MM.1S (cell line): ENCODE measurements at regions not wholly inside any gene's neighbourhood (a gene's known extent, or its start where the extent isn't known, plus 50 kb on each side); places are given as distances from the start of the nearest gene placed in this dataset.

Experiments
- DNase-seq: peaks from one replicate; pipeline ENCODE4 v3.0.0-alpha.2; 2015
- H2AFZ ChIP-seq: fragments of 300-600 bp; sonication (generic); 2 replicates; pipeline ENCODE4 v1.6.0; 2016; ENCODE audit warnings: antibody characterized with exemption, low read length
- H3F3A ChIP-seq: fragments of 300-600 bp; sonication (generic); 2 replicates; pipeline ENCODE4 v1.6.1; 2016; ENCODE audit warnings: mild to moderate bottlenecking, antibody characterized with exemption, low read length, moderate library complexity, mixed read lengths; ENCODE audit not compliant: insufficient read depth
- H3K27ac ChIP-seq: fragments of 300-600 bp; sonication (generic); 2 replicates; pipeline ENCODE4 v1.5.1; 2016; ENCODE audit warnings: mild to moderate bottlenecking, low read length
- H3K27me3 ChIP-seq: fragments of 300-600 bp; sonication (generic); replicated peaks from 2 replicates; pipeline ENCODE4 v1.6.0; 2016; ENCODE audit warnings: low read length; ENCODE audit not compliant: insufficient read depth
- H3K36me3 ChIP-seq: fragments of 300-600 bp; sonication (generic); replicated peaks from 2 replicates; pipeline ENCODE4 v1.6.1; 2016; ENCODE audit warnings: mild to moderate bottlenecking, low read length, mixed read lengths; ENCODE audit not compliant: insufficient read depth
- H3K4me1 ChIP-seq: fragments of 300-600 bp; sonication (generic); 2 replicates; pipeline ENCODE4 v1.6.1; 2016; ENCODE audit warnings: low read length, mixed read lengths
- H3K4me2 ChIP-seq: fragments of 300-600 bp; sonication (generic); 2 replicates; pipeline ENCODE4 v1.6.0; 2016; ENCODE audit warnings: low read depth, low read length
- H3K4me3 ChIP-seq: fragments of 300-600 bp; sonication (generic); 2 replicates; pipeline ENCODE4 v1.5.1; 2016; ENCODE audit warnings: low read length, mixed read lengths
- H3K79me2 ChIP-seq: fragments of 300-600 bp; sonication (generic); 2 replicates; pipeline ENCODE4 v1.6.1; 2016; ENCODE audit warnings: mixed run types, low read length, mixed read lengths
- H3K9ac ChIP-seq: fragments of 300-600 bp; sonication (generic); 2 replicates; pipeline ENCODE4 v1.6.1; 2016; ENCODE audit warnings: low read length, mixed read lengths
- H3K9me2 ChIP-seq: fragments of 300-600 bp; sonication (generic); replicated peaks from 2 replicates; pipeline ENCODE4 v1.6.1; 2016; ENCODE audit warnings: mild to moderate bottlenecking, low read length, mixed read lengths; ENCODE audit not compliant: insufficient read depth
- H3K9me3 ChIP-seq: fragments of 300-600 bp; sonication (generic); replicated peaks from 2 replicates; pipeline ENCODE4 v1.6.1; 2016; ENCODE audit warnings: mild to moderate bottlenecking, low read length, mixed read lengths; ENCODE audit not compliant: insufficient read depth
- H4K20me1 ChIP-seq: fragments of 300-600 bp; sonication (generic); 2 replicates; pipeline ENCODE4 v1.6.1; 2016; ENCODE audit warnings: mild to moderate bottlenecking, low read length, moderate library complexity, mixed read lengths; ENCODE audit not compliant: insufficient read depth
- EZH2 ChIP-seq: fragments of 300-600 bp; sonication (generic); optimal IDR thresholded peaks from 2 replicates; pipeline ENCODE3; 2017; ENCODE audit warnings: low read depth, mild to moderate bottlenecking, antibody characterized with exemption, low read length, mixed read lengths
- EZH2phosphoT487 ChIP-seq: fragments of 300-600 bp; sonication (generic); IDR thresholded peaks from 2 replicates; pipeline ENCODE4 v1.6.1; 2018; ENCODE audit warnings: antibody characterized with exemption, low read length
- TF ChIP-seq, protein P1 (sequence below): fragments of 300-600 bp; sonication (generic); IDR thresholded peaks from 2 replicates; pipeline ENCODE4 v1.5.1; 2016; ENCODE audit warnings: antibody characterized with exemption, low read length, mixed read lengths

DNA sequence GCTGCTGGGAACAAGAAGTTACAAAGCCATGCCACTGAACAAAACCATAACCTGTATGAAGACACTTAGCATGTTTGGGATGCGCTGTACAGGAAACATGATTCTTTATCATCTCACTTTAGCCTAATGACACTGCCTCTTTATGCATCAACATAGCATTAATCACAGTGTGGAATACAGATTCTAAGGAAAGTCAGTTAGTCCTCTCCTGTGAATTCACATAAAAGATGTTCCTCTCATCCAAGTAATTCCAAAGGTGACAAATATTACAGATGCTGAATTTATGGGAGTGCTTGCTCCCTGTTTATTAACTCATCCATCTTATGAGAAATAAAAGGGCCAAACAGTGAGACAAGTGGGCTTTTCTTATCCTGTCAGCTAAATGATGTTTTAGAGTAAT lies 1677.7 kb downstream of the EFNA5 start:
- TF ChIP-seq EZH2 (no peak), EZH2phosphoT487 (no peak)
- TF ChIP-seq, protein P1, sequence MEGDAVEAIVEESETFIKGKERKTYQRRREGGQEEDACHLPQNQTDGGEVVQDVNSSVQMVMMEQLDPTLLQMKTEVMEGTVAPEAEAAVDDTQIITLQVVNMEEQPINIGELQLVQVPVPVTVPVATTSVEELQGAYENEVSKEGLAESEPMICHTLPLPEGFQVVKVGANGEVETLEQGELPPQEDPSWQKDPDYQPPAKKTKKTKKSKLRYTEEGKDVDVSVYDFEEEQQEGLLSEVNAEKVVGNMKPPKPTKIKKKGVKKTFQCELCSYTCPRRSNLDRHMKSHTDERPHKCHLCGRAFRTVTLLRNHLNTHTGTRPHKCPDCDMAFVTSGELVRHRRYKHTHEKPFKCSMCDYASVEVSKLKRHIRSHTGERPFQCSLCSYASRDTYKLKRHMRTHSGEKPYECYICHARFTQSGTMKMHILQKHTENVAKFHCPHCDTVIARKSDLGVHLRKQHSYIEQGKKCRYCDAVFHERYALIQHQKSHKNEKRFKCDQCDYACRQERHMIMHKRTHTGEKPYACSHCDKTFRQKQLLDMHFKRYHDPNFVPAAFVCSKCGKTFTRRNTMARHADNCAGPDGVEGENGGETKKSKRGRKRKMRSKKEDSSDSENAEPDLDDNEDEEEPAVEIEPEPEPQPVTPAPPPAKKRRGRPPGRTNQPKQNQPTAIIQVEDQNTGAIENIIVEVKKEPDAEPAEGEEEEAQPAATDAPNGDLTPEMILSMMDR, result no peak
- Histone ChIP-seq H3K4me2 (no peak overlapping the region), H3K4me1 (no peaks in the 10 kb centered on the region), H3K27ac (no peak overlapping the region), H3K79me2 (no peaks in the 10 kb centered on the region), H3K9ac (no peak overlapping the region), H2AFZ (no peak overlapping the region), H3K36me3 (no peaks in the 10 kb centered on the region), H3F3A (no peaks in the 10 kb centered on the region), H3K9me3 (no peaks in the 10 kb centered on the region), H4K20me1 (no peaks in the 10 kb centered on the region), H3K9me2 (no peaks in the 10 kb centered on the region), H3K27me3 (no peaks in the 10 kb centered on the region), H3K4me3 (no peak overlapping the region)
- no peak for DNase-seq

DNA sequence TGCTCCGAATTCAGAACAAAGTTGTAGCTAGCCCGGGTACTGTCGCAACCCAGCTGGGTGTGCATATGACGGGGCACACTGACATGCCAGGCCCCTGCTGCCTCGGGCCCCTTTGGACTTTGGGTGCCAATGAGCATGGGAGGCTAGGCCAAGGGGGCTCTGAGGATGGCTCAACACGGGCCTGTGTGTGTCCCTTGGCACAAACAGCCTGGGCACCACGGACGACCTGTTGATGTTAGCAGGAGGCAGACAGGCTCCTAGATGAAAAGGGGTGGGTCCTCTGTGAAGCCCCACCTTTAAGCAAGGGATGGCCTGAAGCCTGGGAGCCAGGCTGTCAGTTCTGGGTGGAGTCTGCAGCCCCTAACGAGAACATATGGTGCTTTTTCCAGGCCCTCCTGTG lies 1688.2 kb downstream of the EFNA5 start:
- Histone ChIP-seq H3K36me3 (no peaks in the 10 kb centered on the region), H3K79me2 (no peaks in the 10 kb centered on the region), H3K9me3 (no peaks in the 10 kb centered on the region), H3K4me1 (no peaks in the 10 kb centered on the region), H2AFZ (no peak overlapping the region), H3F3A (no peaks in the 10 kb centered on the region), H3K9me2 (no peaks in the 10 kb centered on the region), H3K4me2 (no peak overlapping the region), H3K27me3 (no peaks in the 10 kb centered on the region), H3K27ac (no peak overlapping the region), H3K9ac (no peak overlapping the region), H4K20me1 (no peaks in the 10 kb centered on the region), H3K4me3 (no peak overlapping the region)
- TF ChIP-seq, protein P1, result no peak
- no peak for TF ChIP-seq EZH2
- TF ChIP-seq EZH2phosphoT487, result no peak
- no peak for DNase-seq

DNA sequence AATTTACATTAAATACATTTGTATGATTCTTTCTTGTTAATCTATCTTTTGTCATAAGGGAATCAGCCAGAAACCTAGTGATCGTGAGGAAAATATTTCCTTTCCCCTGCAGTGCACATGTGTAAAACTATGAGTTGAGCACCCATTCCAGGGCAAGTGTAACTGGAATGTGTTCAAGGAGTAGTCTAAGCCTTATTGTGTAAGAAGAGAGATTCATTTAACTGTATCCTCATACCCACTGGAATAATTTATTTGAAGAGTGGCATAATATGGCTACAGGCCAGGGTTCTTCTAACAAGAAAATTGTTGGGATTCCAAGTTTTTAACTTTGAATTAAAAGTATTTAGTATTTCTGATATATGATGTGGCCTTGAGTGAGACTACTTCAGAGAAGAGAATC lies 1692.7 kb downstream of the EFNA5 start:
- Histone ChIP-seq H3K36me3 (no peaks in the 10 kb centered on the region), H3K9ac (no peak overlapping the region), H2AFZ (no peak overlapping the region), H4K20me1 (no peaks in the 10 kb centered on the region), H3K9me2 (no peaks in the 10 kb centered on the region), H3K27ac (no peak overlapping the region), H3K27me3 (no peaks in the 10 kb centered on the region), H3K4me3 (no peak overlapping the region), H3F3A (no peaks in the 10 kb centered on the region), H3K79me2 (no peaks in the 10 kb centered on the region), H3K4me2 (no peak overlapping the region), H3K4me1 (no peaks in the 10 kb centered on the region), H3K9me3 (no peaks in the 10 kb centered on the region)
- TF ChIP-seq EZH2phosphoT487 (no peak), EZH2 (no peak)
- TF ChIP-seq, protein P1, result no peak
- DNase-seq, result no peak
